GM04503 (cell line): ENCODE measurements at regions not wholly inside any gene's neighbourhood (a gene's known extent, or its start where the extent isn't known, plus 50 kb on each side); places are given as distances from the start of the nearest gene placed in this dataset.

Source experiments
- DNase-seq: peaks from one replicate; pipeline ENCODE4 v3.0.0-alpha.2; 2012; ENCODE audit warnings: low read depth

DNA sequence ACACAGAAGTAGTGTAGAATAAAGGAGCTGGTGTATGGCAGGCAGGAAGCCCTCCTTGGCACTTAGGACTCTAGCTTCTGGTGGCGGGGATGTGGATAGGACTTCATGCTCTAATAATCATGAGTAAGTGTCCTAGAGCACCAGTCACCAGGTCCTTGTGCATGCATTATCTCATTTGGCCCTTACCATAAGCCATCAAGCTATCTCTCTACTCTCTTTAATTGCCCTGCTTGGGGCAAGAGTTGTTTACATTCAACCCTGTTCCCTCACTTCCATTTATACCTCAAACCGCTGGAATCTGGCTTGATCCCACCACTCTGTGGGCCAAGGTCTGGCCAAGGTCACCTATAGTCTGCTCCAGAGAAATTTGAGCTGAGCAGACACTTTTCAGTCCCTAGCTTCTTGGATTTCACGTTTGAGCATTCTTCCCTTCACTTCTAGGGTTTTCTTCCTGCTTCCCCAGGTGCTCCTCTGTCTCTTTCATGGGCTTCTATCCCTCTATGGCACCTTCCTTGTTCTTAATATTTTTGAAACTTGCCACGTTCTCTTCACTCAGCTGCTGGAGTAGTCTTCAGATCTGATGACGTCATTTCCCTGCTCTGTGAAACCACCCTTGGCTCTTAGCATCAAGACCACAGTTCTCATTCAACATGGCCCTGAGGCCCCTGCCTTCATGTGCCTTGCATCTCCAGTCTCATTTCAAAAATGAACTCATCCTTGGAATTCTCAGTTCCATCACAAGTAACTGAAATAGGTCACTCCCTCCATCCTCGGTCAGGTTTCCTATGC lies 94.9 kb upstream of the GATA6 start:
- no peak for DNase-seq

DNA sequence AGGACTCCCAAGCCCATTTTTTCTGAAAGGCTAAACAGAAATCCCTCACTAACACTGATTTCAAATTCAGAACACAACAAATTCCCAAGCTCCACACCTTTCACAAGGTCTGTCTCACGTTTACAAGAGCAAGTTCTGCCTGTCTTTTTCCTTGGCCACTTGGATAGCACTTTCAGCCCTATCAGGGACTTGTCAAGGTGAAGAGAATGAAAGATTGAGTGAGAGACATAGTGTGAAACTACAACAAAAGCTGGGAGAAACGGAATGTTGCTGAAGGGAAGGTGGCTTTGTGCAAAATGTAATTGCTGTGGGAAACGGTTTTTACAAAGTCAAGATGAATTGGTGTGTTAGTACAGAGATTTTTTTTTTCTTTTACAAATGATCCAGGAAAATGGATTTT lies 89.4 kb upstream of the GATA6 start:
- no peak for DNase-seq

DNA sequence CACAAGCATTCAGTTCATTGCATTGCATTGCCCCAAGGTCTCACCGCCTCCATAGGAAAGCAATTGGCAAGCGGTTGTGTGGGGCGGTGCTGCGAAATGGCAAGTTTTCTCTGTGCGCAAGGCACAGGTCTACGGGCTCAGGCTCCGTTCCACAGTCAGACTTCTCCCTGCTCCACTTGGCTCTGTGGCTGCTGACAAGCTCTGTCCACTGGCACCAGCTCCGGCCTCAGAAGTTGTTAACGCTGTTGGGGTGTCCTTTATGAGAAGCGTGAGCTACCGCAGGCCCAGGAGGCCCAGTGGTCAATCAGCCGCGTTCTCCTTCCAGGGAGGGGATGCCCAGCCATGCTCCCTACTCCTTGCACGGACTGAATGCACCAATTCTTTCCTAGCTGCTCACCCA lies 87.0 kb upstream of the GATA6 start:
- DNase-seq, result no peak

DNA sequence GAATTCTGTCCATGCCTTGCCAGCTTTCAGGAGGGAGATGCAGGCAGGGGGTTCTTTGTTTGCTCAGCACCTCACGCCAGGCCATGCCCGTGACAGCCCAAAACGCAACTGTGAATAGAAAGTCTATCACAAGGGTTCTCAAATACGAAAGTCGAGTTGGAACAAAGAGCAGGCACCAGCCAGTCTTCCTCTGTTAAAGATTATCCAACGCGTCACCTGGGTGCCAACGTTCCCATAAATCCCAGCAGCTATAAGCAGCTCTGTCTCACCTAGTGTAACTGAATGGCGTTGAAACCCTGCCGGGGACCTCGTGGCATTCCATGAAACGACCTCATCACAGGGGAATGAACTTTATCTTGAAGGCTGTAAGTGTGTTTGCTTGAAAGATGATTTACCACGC lies 84.8 kb upstream of the GATA6 start:
- DNase-seq, result no peak

DNA sequence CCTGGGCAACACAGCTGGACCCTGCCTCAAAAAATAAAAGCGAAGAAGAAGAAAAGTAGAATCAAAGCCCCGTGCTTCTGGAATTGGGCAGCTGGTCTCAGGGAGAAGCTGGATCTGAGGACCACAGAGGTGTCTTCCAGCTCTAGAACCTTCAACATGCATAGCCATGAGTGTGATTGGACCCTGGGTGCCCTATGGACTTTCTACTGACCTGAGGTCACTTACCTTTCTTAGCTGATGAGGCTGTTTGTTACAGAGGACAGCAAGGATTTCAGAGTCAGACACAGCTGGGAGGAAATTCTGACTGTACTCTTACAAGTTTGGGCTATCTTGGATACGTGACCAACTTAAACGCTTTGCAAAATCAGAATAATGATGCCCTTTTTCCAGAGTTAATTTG lies 82.4 kb upstream of the GATA6 start:
- DNase-seq, result no peak

DNA sequence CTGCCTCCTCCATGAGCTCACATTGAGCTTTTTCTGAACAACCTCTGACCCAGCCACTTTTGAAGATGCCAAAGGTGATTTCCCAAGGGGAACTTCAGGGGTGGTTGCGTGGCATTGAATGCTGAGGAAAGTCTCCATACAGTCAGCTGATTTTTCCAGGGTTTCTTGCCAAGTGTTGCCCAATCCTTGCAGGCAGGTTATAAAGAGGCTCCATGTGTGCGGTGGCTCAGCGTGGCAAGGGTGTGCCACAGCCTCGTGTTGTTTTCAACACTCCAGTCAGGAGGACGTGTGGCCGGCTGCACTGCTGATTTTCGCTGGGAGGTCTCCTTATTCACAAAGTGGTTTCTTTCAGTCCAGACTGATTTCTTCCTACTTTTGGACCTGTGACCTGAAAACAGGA lies 81.4 kb upstream of the GATA6 start:
- DNase-seq, result no peak

DNA sequence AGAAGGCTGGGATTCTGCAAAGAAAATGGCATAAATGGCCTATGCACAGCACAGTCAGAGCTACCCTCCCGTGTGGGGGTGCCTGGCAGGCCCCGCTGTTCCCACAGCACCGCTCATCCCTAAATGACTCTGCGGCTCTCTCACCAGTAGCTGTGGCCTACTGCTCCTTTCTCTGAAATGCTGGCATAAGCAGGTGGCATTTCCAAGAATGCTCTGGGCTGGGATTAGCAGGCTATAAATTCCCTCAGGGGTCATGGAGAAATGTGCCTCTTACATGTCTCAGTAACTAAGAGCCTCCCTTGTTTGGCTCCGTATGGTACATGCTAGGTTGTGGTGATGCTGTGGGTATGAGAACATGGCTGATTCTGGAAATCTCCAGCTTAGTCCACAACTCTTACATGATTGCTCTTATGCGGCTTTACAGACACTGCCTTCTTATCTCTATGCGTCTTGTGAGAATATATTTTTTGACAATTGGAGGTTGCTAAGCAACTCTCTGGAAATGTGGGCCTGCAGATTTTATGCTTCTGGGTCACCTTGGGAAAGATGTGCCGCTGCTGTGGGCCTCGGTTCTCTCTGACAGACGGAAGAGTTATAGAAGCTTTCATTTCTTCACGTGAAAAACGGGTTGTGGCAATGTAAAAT lies 80.3 kb upstream of the GATA6 start:
- no peak for DNase-seq

DNA sequence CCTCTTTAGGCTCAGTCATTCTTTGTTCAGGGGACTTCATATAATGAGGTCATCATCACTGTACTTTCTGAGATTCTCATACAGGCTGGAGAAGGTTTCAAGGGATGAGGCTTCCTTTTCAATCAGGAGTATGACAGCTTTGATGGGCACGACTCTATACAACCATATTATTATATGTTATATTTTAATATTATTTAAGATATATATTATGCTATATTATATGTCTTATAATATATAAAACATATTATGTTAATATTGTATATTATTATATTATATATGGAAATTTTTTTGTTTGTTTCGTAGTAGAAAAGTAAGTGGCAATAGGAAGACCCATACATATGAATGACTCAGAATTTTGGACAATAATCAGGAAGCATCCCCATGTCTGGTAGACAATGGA lies 78.0 kb upstream of the GATA6 start:
- no peak for DNase-seq

DNA sequence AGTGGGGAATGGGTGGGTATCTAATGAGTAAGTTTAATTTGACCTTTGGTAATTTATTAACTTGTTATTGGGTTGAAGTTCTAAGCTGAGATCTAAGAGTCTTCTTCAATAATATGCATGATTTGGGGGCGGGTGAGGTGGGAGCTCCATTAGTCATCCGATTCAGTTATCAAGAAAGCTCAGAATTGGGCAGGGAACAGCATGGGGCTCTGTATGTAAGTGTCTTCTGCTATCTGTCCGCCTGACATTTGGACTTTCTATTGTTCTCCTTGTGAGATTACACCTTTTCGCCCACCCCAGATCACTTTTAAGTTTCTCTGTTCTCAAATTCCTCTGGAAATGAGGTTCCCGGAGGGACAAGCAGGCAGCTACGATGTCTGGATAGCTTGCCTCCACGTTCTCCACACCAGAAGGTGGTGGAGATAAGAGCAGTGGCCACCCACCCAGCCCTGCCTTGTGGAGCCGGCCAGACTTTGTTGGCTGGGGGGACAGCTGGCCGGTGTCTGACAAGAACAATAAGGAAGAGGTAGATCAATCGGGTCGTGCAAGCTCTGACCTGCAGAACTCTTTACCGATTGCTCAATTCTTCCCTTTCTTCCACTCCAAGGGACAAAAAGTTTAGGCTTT lies 75.5 kb upstream of the GATA6 start:
- no peak for DNase-seq

DNA sequence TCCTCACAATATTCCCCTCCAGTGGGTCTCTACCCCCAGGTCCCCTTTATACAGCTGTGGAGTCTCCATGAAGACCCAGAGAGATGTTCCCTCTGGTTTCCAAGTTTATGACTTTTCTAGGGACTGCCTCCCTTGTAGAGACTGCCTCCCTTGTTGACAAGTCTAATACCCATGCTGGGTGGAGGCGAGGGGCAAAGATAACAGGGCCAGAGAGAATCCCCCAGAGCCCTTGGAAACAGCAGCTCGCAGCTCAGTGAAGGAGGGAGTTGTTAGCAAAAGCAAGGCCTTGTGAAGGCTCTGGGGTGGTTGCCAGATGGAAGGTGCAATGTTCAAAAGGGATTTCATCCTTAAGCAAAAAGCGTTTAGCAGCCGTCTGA lies 75.0 kb upstream of the GATA6 start:
- DNase-seq, result no peak

DNA sequence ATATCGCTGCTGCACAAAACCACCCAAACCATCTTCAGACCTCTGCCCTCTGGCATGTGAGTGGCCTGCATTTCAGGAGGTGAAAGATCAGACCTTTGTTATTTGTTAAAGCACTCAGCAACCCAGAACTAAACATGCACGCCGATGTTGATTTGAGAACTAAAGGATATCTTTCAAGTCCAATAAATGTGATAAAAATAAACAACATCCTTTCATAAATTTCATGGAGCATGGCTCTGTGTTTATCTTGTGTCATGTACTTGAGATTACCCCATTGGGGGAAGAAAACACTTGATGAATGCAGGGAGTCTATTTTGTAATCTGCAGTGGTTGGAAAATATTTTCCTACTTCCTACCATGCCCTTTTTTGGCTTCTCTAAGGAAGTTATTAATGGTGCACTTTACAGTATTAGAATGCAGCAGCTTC lies 70.8 kb upstream of the GATA6 start:
- DNase-seq, result no peak

DNA sequence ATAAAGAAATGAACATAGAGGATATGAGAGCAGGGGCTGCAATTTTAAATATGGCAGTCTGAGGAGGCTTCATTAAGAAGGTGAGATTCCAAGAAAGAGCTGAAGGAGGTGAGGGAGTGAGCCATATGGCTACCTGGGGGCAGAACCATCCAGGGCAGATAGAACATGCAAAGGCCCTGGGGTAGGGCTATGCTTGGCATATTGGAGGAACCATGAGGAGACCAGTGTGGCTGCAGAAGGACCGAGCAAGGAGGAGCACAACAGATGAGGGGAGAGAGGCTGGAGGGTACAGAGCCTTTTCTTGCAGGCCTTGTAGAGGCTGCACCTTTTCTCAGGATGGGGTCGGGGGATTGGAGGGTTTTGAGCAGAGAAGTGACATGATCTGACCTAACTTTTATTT lies 69.5 kb upstream of the GATA6 start:
- DNase-seq, result no peak

DNA sequence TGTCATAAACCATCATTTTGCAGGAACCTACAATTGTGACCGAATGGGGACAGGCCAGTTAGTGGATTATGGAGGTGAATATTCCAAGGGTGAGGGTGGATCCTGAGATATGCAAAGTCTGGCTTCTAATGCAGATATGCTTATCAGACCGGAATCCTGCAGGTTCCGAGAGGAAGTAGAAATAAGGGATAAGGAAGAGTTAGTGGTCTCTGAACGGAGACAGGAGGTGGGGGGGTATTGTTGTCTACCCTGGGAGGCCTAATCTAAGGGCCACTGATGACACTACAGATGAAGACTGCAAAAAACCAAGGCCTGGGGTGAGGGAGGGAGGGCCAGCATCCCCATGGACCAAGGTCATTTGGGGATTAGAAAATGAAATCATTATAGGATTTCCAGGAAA lies 67.7 kb upstream of the GATA6 start:
- no peak for DNase-seq

DNA sequence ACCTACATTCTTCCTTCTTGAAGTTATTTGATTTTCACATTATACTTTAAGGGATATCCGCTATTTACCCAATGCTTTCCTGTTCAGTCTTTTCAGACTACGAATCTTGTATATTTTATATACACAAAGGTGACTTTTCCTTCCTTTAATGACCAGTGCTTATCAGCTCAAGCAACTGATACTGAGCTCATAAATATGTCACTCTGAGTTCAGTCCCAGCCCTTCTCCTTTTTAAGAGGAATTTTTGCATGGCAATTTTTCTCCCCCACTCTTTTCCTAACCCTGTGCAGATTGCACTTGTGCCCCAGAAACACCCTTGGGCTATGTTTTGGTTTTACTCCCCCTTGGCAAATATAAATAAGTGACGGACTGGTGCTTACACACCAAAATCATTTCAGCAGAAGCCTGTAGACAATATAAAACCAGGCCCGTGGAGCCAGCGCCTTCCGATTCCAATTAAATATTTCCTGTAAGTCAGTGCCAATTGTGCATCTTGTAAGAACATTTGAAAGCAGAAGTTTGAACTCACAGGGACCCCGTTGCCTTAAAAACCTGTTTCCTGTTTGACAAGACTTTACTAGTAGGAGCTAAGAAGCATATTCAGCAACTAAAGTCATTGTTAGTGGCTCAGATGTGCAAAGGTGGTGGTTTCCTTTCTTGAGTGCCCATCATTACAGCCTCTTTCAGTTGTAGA lies 66.3 kb upstream of the GATA6 start:
- no peak for DNase-seq

DNA sequence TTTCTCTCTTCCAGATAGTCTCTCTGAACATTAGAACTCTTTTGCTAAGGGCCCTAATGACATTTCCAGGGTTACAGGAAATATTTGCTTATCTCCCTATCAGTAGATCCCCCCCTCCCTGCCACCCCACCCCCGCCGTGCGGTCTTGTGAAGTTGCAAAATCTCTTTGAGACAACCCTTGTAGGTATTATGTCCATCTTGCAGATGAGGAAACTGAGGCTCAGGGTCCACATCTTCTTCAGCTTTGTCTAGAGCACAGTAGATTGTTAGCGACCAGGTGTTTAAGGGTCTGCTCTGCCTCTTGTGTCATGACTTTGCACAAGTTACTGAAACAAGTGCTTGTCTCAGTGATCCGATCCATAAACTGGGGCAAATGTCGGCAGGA lies 65.8 kb upstream of the GATA6 start:
- DNase-seq, result no peak

DNA sequence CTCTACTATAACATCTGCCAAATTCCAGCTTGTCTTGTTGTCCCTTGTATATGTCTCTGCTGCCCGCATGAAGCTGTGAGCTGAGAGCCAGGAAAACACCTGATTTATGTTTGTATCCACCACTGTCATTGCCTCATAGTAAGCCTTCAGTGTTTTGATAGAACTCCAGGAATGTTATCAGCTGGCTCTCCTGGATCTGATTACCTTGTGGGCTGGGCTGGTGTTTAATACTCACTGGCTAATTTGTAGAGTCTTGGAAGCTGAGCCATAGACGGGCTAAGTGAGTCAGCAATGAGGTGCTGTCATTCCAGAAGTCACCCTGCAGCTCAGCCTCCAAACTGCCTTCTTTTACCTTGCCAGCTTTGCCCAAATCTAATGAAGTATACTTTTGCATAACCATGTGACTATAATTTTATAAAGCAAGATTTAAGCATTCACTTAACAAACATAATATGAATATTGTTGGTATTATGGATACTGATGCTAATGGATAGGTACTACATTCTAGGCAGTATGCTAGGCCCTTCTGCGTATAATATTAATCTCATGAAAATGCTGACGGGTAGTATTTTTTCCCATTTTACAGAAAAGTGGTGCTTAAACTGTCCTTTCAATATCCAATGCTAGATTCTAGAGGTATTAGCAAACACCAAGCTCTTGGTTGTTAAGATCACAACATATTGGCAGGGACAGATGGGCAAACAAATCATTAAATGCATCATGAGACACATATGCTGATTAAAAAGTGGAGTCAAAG lies 62.7 kb upstream of the GATA6 start:
- no peak for DNase-seq

DNA sequence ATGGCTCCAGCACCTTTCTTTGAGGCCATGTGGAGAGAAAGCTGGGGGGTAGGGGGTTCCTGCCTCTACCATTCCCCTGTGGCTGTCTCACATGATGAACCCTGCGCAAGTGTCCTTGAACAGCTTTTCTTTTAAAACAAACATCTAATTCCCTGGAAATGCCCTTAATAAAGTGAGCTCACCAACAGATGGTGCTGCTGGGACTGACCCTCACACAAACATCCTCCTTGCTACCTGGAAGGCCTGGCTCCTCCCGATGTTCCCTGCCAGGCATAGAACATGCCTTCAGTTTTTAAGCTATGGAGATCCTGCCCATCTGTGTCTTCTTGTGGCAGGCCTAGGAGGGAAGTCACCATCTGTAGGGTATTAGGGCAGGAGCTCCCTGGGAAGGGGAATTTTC lies 60.7 kb upstream of the GATA6 start:
- no peak for DNase-seq

DNA sequence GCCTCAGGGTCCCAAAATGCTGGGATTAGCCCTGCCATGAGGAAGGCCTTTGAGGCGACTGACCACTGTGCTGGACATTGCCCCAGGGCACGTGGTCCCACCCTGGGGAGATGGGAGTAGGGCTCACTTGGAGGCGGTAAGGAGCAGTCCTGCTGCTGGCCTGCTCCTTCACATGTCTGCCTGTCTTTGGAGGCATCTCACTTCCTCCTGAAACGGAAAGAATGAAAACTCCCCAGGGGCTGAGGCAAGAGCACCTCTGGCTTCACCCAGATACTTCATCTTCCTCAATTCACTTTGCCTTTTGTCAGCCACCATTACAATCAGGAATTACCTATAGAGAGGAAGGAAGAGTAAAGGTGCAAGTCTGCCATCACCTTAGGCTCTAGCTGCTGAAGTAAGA lies 59.9 kb upstream of the GATA6 start:
- no peak for DNase-seq

DNA sequence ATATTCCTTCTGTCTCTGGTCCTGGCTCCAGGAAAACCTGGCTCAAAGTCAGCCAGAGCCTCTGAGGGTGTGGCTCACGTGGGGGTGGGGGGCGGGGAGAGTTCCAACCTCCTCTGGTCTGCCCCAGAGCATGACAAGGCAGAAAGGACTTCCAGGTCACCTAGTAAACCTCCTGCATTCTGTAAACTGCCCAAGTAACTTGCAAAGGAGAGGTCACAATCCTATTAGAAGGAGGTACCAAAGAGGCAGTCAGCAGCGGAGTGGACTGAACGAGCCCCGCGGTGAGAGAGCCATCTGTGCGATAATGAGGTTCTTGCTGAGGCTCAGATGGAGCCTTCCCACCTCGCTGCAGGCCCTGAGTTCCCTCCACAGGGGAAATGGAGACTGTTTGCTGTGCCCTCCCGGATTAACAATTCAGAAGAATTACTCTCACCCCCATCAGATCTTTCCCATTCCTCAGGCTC lies 58.9 kb upstream of the GATA6 start:
- no peak for DNase-seq

DNA sequence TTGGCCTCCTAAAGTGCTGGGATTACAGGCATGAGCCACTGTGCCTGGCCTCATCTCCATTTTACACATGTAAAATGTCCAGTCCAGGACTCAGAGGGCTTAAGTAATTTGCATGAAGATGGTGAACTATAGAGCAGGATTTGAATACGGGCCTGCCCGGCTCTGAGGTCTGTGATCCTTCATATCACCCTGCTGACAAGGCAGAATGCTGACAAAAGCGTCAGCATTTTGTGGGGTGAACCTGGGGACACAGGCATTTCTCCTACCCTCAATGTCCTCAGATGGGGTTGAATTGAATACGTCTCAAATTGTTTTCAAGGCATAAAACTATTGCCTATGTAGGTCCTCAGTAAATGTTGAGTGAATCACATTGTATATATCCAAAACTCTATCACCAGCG lies 57.2 kb upstream of the GATA6 start:
- DNase-seq, result no peak

DNA sequence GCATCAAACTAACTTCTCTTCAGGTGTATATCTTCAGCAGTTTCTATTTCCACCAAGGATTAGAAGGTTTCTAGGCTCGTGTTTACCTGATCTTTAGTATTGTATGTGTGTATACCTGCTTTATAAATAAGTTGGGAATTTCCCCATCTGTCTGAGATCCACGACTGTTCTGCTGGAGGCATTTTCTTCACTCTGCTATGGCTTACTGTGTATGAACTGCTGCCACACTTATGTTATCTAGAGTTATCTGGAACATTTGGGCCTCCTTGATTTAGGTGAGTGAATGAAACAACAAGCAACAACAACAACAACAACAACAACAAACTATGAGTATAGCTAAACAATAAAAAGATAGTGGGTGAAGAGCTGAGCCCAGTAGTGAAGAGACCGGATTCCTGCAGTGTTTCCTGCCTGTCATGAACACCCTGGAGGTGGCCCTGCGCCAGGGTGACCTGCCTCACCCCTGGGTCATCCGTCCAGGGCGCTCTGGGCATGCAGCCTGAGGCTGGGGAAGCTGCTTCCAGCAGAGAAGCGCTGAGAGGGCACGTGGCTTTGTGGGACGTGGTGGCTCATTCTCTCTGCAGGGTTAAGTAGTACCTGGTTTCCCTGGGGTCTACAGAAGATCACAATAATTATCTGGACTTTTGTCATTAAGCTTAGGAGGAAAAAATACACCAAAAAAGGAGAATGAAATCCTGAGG lies 56.1 kb upstream of the GATA6 start:
- DNase-seq, result no peak
